BJ (cell line): ENCODE measurements at regions not wholly inside any gene's neighbourhood (a gene's known extent, or its start where the extent isn't known, plus 50 kb on each side); places are given as distances from the start of the nearest gene placed in this dataset.

Experiments
- CTCF ChIA-PET: fragments of 350-600 bp; formaldehyde crosslinking; extraction: SDS; loops from one replicate; lab custom pipeline; 2021; ENCODE audit warnings: antibody characterized with exemption, inconsistent platforms; lab: Yijun Ruan, JAX
- POLR2A ChIA-PET: fragments of 300-600 bp; sonication (Branson Sonifier 250); formaldehyde crosslinking; extraction: SDS; loops from one replicate; lab custom pipeline; 2021; ENCODE audit warnings: antibody characterized with exemption; lab: Charles Lee
- DNase-seq: peaks from one replicate; pipeline ENCODE4 v3.0.0-alpha.2; 2011; ENCODE audit warnings: low read depth
- H3K27me3 ChIP-seq: 2 replicates; pipeline ENCODE4 v1.6.0; 2011; ENCODE audit warnings: low read length; ENCODE audit not compliant: control insufficient read depth, insufficient read depth
- H3K36me3 ChIP-seq: 2 replicates; pipeline ENCODE4 v1.5.1; 2011; ENCODE audit warnings: low read length; ENCODE audit not compliant: control insufficient read depth, insufficient read depth
- H3K4me3 ChIP-seq: 2 replicates; pipeline ENCODE4 v1.5.1; 2011; ENCODE audit warnings: low read depth, mild to moderate bottlenecking, control low read depth, low read length
- CTCF ChIP-seq: IDR thresholded peaks from 2 replicates; pipeline ENCODE4 v1.5.1; 2011; ENCODE audit warnings: low read depth, mild to moderate bottlenecking, control low read depth, inconsistent platforms, low read length, moderate library complexity; ENCODE audit not compliant: insufficient read depth

GRCh38 chr2:16154061-16154460 lies 213.7 kb downstream of the MYCN start:
- no peak overlapping the region for H3K4me3 ChIP-seq
- no peaks in the 10 kb centered on the region for H3K27me3 ChIP-seq
- ChIA-PET CTCF (interaction anchor here (0.6 kb wide), 1 partner anchor 226 kb away, joined by 3 read pairs; no protein-coding TSS in a partner anchor), POLR2A (no interaction called here)
- no peak for TF ChIP-seq CTCF
- H3K36me3 ChIP-seq, result no peaks in the 10 kb centered on the region
- DNase-seq, result no peak

GRCh38 chr2:16153754-16154035 lies 213.3 kb downstream of the MYCN start:
- Histone ChIP-seq H3K36me3 (no peaks in the 10 kb centered on the region), H3K27me3 (no peaks in the 10 kb centered on the region), H3K4me3 (no peak overlapping the region)
- no peak for TF ChIP-seq CTCF
- ChIA-PET POLR2A (no interaction called here), CTCF (interaction anchor here (0.8 kb wide), 1 partner anchor 49 kb away, joined by 3 read pairs; no protein-coding TSS in a partner anchor)
- DNase-seq, result no peak

- DNase-seq, result no peak
- no peak for TF ChIP-seq CTCF
- H3K27me3 ChIP-seq, result no peaks in the 10 kb centered on the region
- ChIA-PET CTCF (interaction anchor here (0.8 kb wide), 1 partner anchor 48 kb away, joined by 3 read pairs; no protein-coding TSS in a partner anchor), POLR2A (no interaction called here)
- H3K36me3 ChIP-seq, result no peaks in the 10 kb centered on the region
- H3K4me3 ChIP-seq, result no peak overlapping the region
These were observed 212.8 kb downstream of the MYCN start for GRCh38 chr2:16152928-16153753.

- POLR2A ChIA-PET, result no interaction called here
- no peak overlapping the region for H3K4me3 ChIP-seq
- CTCF ChIA-PET, result no interaction called here
These were observed 211.9 kb downstream of the MYCN start for GRCh38 chr2:16152071-16152927.

More at GRCh38 chr2:16152071-16152927, 211.9 kb downstream of the MYCN start:
- Histone ChIP-seq H3K27me3 (no peaks in the 10 kb centered on the region), H3K36me3 (no peaks in the 10 kb centered on the region)
- DNase-seq, result no peak
- TF ChIP-seq CTCF, result no peak
